Loucy (cell line): ENCODE measurements at regions not wholly inside any gene's neighbourhood (a gene's known extent, or its start where the extent isn't known, plus 50 kb on each side); places are given as distances from the start of the nearest gene placed in this dataset.

Experiments used
- H2AFZ ChIP-seq: fragments of 200-600 bp; sonication (generic); 2 replicates; pipeline ENCODE4 v1.6.0; 2016; ENCODE audit warnings: antibody characterized with exemption, mild to moderate bottlenecking, low read length, moderate library complexity
- H3F3A ChIP-seq: fragments of 200-600 bp; 2 replicates; pipeline ENCODE4 v1.6.0; 2016; ENCODE audit warnings: antibody characterized with exemption, low read depth, mild to moderate bottlenecking
- H3K27me3 ChIP-seq: fragments of 200-600 bp; sonication (generic); 2 replicates; pipeline ENCODE4 v1.6.1; 2014; ENCODE audit warnings: low read length, mild to moderate bottlenecking; ENCODE audit not compliant: insufficient read depth, poor library complexity, severe bottlenecking
- H3K36me3 ChIP-seq: fragments of 200-600 bp; sonication (generic); 2 replicates; pipeline ENCODE4 v1.6.1; 2016; ENCODE audit warnings: low read length; ENCODE audit not compliant: insufficient read depth
- H3K4me1 ChIP-seq: fragments of 200-600 bp; sonication (generic); 2 replicates; pipeline ENCODE4 v1.5.1; 2014; ENCODE audit warnings: low read length, mild to moderate bottlenecking; ENCODE audit not compliant: insufficient read depth, poor library complexity, severe bottlenecking
- H3K4me2 ChIP-seq: fragments of 200-600 bp; sonication (generic); 2 replicates; pipeline ENCODE4 v1.6.0; 2014; ENCODE audit warnings: antibody characterized with exemption, low read length, low read depth, mild to moderate bottlenecking; ENCODE audit not compliant: poor library complexity, severe bottlenecking
- H3K4me3 ChIP-seq: fragments of 200-600 bp; sonication (generic); 2 replicates; pipeline ENCODE4 v1.5.1; 2014; ENCODE audit warnings: low read length, mild to moderate bottlenecking, mixed read lengths; ENCODE audit not compliant: poor library complexity, severe bottlenecking
- H3K79me2 ChIP-seq: fragments of 200-600 bp; sonication (generic); 2 replicates; pipeline ENCODE4 v1.6.1; 2014; ENCODE audit warnings: low read length; ENCODE audit not compliant: insufficient read depth
- H3K9ac ChIP-seq: fragments of 200-600 bp; sonication (generic); 2 replicates; pipeline ENCODE4 v1.6.0; 2014; ENCODE audit warnings: mild to moderate bottlenecking, low read depth, low read length, moderate library complexity; ENCODE audit not compliant: poor library complexity, severe bottlenecking
- H3K9me2 ChIP-seq: fragments of 200-600 bp; sonication (generic); replicated peaks from 2 replicates; pipeline ENCODE4 v1.6.1; 2016; ENCODE audit warnings: low read depth, low read length, mixed read lengths
- H3K9me3 ChIP-seq: fragments of 200-600 bp; sonication (generic); 2 replicates; pipeline ENCODE4 v1.6.1; 2014; ENCODE audit warnings: mild to moderate bottlenecking, antibody characterized with exemption, low read length, low read depth; ENCODE audit not compliant: insufficient read depth
- H4K20me1 ChIP-seq: fragments of 200-600 bp; sonication (generic); 2 replicates; pipeline ENCODE4 v1.6.0; 2014; ENCODE audit warnings: antibody characterized with exemption, low read length, mild to moderate bottlenecking; ENCODE audit not compliant: insufficient read depth, poor library complexity, severe bottlenecking
- CTCF ChIP-seq: fragments of 200-600 bp; sonication (generic); conservative IDR thresholded peaks from 2 replicates; pipeline ENCODE4 v1.5.1; 2014; ENCODE audit warnings: mild to moderate bottlenecking, antibody characterized with exemption, low read length
- EZH2phosphoT487 ChIP-seq: fragments of 200-600 bp; IDR thresholded peaks from 2 replicates; pipeline ENCODE4 v1.6.1; 2018; ENCODE audit warnings: antibody characterized with exemption, mild to moderate bottlenecking, moderate library complexity, borderline replicate concordance

GRCh38 chr13:76713280-76713679 is 172.9 kb downstream of the KCTD12 start:
- H3K4me3 ChIP-seq: no peak overlapping the region
- no peaks in the 10 kb centered on the region for H3K9me2 ChIP-seq
- H3K4me2 ChIP-seq: no peak overlapping the region
- H4K20me1 ChIP-seq: no peaks in the 10 kb centered on the region
- no peaks in the 10 kb centered on the region for H3K36me3 ChIP-seq
- TF ChIP-seq CTCF (no peak), EZH2phosphoT487 (no peak)
- H3K9me3 ChIP-seq: no peaks in the 10 kb centered on the region
- H3K27me3 ChIP-seq: no peaks in the 10 kb centered on the region
- H3K9ac ChIP-seq: no peak overlapping the region
- H2AFZ ChIP-seq: no peak overlapping the region
- H3F3A ChIP-seq: no peaks in the 10 kb centered on the region
- no peaks in the 10 kb centered on the region for H3K79me2 ChIP-seq
- peaks cover 10% of the 10 kb centered on the region for H3K4me1 ChIP-seq

- Histone ChIP-seq H3K9me3 (no peaks in the 10 kb centered on the region), H3K79me2 (no peaks in the 10 kb centered on the region), H3K9me2 (no peaks in the 10 kb centered on the region), H3K9ac (no peak overlapping the region), H2AFZ (no peak overlapping the region), H3K4me1 (peaks cover 10% of the 10 kb centered on the region), H3K27me3 (no peaks in the 10 kb centered on the region), H3K36me3 (no peaks in the 10 kb centered on the region), H3K4me2 (no peak overlapping the region), H3K4me3 (no peak overlapping the region), H4K20me1 (no peaks in the 10 kb centered on the region), H3F3A (no peaks in the 10 kb centered on the region)
- no peak for TF ChIP-seq CTCF
- TF ChIP-seq EZH2phosphoT487: no peak
Observed at GRCh38 chr13:76711550-76712182, 174.5 kb downstream of the KCTD12 start.

GRCh38 chr13:76709851-76710250 is 176.4 kb downstream of the KCTD12 start:
- Histone ChIP-seq H3K9ac (no peak overlapping the region), H3K9me2 (no peaks in the 10 kb centered on the region), H3K79me2 (no peaks in the 10 kb centered on the region), H4K20me1 (no peaks in the 10 kb centered on the region), H3K27me3 (no peaks in the 10 kb centered on the region), H3K4me3 (no peak overlapping the region), H3K4me1 (peaks cover 10% of the 10 kb centered on the region), H3K9me3 (no peaks in the 10 kb centered on the region), H3K4me2 (no peak overlapping the region), H3K36me3 (no peaks in the 10 kb centered on the region), H2AFZ (no peak overlapping the region), H3F3A (no peaks in the 10 kb centered on the region)
- TF ChIP-seq EZH2phosphoT487 (no peak), CTCF (no peak)
